ENCODE measurements at regions not wholly inside any gene's neighbourhood (a gene's known extent, or its start where the extent isn't known, plus 50 kb on each side); places are given as distances from the start of the nearest gene placed in this dataset.

GRCh38 chr2:39995005-39995737, 216.1 kb upstream of the THUMPD2 start:
- H3K9me3 Mint-ChIP-seq = no peaks in the 10 kb centered on the region
- ATAC-seq = no peak
- no peak overlapping the region for H3K27ac Mint-ChIP-seq
- TF ChIP-seq ERG (CRISPR knock-in tag; IDR thresholded peaks at IDR 0.05) (no peak), CBFB (CRISPR knock-in tag; IDR thresholded peaks at IDR 0.05; ENCODE audit: low read depth) (no peak), GTF2I (CRISPR knock-in tag; conservative IDR thresholded peaks at IDR 0.05) (no peak), ZNF425 (CRISPR knock-in tag; conservative IDR thresholded peaks at IDR 0.05) (no peak)
- no peak for DNase-seq (ENCODE audit: low spot score)
- H3K36me3 Mint-ChIP-seq = no peaks in the 10 kb centered on the region
- H3K4me3 Mint-ChIP-seq = no peak overlapping the region
- H3K27me3 Mint-ChIP-seq (ENCODE audit: low read depth) = no peaks in the 10 kb centered on the region
- H3K4me1 Mint-ChIP-seq = peaks cover 12% of the 10 kb centered on the region
- ChIA-PET CTCF (interaction anchor here (0.5 to 1.1 kb wide), 2 partner anchors 75 to 834 kb away, joined by 3 read pairs; no protein-coding TSS in a partner anchor), POLR2A (no interaction called here)

GRCh38 chr2:39994151-39994550, 215.1 kb upstream of the THUMPD2 start:
- Mint-ChIP-seq H3K4me3 (no peak overlapping the region), H3K4me1 (peaks cover 14% of the 10 kb centered on the region), H3K27me3 (ENCODE audit: low read depth) (no peaks in the 10 kb centered on the region), H3K27ac (no peak overlapping the region), H3K9me3 (no peaks in the 10 kb centered on the region), H3K36me3 (no peaks in the 10 kb centered on the region)
- DNase-seq (ENCODE audit: low spot score) (no peak), ATAC-seq (no peak)
- no peak for TF ChIP-seq ZNF138 (CRISPR knock-in tag; conservative IDR thresholded peaks at IDR 0.05)
- no peak for TF ChIP-seq ESRRA (CRISPR knock-in tag; IDR thresholded peaks at IDR 0.05; ENCODE audit: borderline replicate concordance)
- no peak for TF ChIP-seq MLX (CRISPR knock-in tag; IDR thresholded peaks at IDR 0.05)
- TF ChIP-seq JUN (CRISPR knock-in tag; IDR thresholded peaks at IDR 0.05) = no peak
- TF ChIP-seq ZNF512 (CRISPR knock-in tag; IDR thresholded peaks at IDR 0.05; ENCODE audit: borderline replicate concordance) = no peak
- no peak for TF ChIP-seq E2F4 (CRISPR knock-in tag; IDR thresholded peaks at IDR 0.05; ENCODE audit: borderline replicate concordance, low read depth)
- ChIA-PET POLR2A (no interaction called here), CTCF (no interaction called here)

- DNase-seq (ENCODE audit: low spot score) (no peak), ATAC-seq (no peak)
- Mint-ChIP-seq H3K9me3 (0 out of 2 replicates have a peak, but pooled peaks cover 3% of the 10 kb centered on the region), H3K4me3 (no peak overlapping the region), H3K27ac (0 out of 2 replicates have a peak overlapping the region, but pooled peaks have one; percentile 65), H3K36me3 (no peaks in the 10 kb centered on the region), H3K4me1 (peaks cover 14% of the 10 kb centered on the region), H3K27me3 (ENCODE audit: low read depth) (no peaks in the 10 kb centered on the region)
- POLR2A ChIA-PET = no interaction called here
- CTCF ChIA-PET = interaction anchor here (1.0 kb wide), 1 partner anchor 563 kb away, joined by 3 read pairs; no protein-coding TSS in a partner anchor
- TF ChIP-seq CDX4 (CRISPR knock-in tag; IDR thresholded peaks at IDR 0.05; ENCODE audit: borderline replicate concordance) = no peak
- TF ChIP-seq STAT6 (CRISPR knock-in tag; conservative IDR thresholded peaks at IDR 0.05; ENCODE audit: low read depth) = no peak
- TF ChIP-seq FOXJ3 (CRISPR knock-in tag; IDR thresholded peaks at IDR 0.05; ENCODE audit: borderline replicate concordance) = no peak
- no peak for TF ChIP-seq SP1 (CRISPR knock-in tag; conservative IDR thresholded peaks at IDR 0.05)
- TF ChIP-seq MYBL2 (CRISPR knock-in tag; IDR thresholded peaks at IDR 0.05) = no peak
- TF ChIP-seq MAX (CRISPR knock-in tag; IDR thresholded peaks at IDR 0.05) = no peak
- no peak for TF ChIP-seq EMX1 (CRISPR knock-in tag; IDR thresholded peaks at IDR 0.05)
Measured at GRCh38 chr2:39991298-39991697, 212.2 kb upstream of the THUMPD2 start.

Data from WTC11 (cell line).